Left lobe of liver (tissue), 2 donors: ENCODE measurements at regions not wholly inside any gene's neighbourhood (a gene's known extent, or its start where the extent isn't known, plus 50 kb on each side); places are given as distances from the start of the nearest gene placed in this dataset.

Experiments
- ATAC-seq: fragments of 200-7000 bp; cut with Tn5 transposase; one replicate; pipeline ENCODE4 v1.9.1; 2020; ENCODE audit warnings: mild to moderate bottlenecking, moderate library complexity
- DNase-seq: peaks from one replicate; pipeline ENCODE4 v3.0.0-alpha.2; 2020; ENCODE audit warnings: low spot score
- donor health status: DM: no; HTN: no; CAD: no; lungs with moderate emphysema.
- donor health status: DM: no; HTN: yes; CAD: no.

GRCh38 chr15:77541421-77542181 is 91.1 kb downstream of the LINGO1 start:
- DNase-seq (no peak), ATAC-seq (no peak)

- no peak for DNase-seq
- ATAC-seq, result no peak
Observed at GRCh38 chr15:77540312-77541060, 92.2 kb downstream of the LINGO1 start.

- DNase-seq (no peak), ATAC-seq (no peak)
Observed at GRCh38 chr15:77538793-77539497, 93.8 kb downstream of the LINGO1 start.

- ATAC-seq (no peak), DNase-seq (no peak)
Observed at GRCh38 chr15:77538027-77538451, 94.7 kb downstream of the LINGO1 start.

GRCh38 chr15:77537006-77537405 is 95.7 kb downstream of the LINGO1 start:
- no peak for ATAC-seq
- no peak for DNase-seq

- no peak for DNase-seq
- no peak for ATAC-seq
Observed at GRCh38 chr15:77535845-77536244, 96.9 kb downstream of the LINGO1 start.
